ENCODE measurements at regions not wholly inside any gene's neighbourhood (a gene's known extent, or its start where the extent isn't known, plus 50 kb on each side); places are given as distances from the start of the nearest gene placed in this dataset.

DNA sequence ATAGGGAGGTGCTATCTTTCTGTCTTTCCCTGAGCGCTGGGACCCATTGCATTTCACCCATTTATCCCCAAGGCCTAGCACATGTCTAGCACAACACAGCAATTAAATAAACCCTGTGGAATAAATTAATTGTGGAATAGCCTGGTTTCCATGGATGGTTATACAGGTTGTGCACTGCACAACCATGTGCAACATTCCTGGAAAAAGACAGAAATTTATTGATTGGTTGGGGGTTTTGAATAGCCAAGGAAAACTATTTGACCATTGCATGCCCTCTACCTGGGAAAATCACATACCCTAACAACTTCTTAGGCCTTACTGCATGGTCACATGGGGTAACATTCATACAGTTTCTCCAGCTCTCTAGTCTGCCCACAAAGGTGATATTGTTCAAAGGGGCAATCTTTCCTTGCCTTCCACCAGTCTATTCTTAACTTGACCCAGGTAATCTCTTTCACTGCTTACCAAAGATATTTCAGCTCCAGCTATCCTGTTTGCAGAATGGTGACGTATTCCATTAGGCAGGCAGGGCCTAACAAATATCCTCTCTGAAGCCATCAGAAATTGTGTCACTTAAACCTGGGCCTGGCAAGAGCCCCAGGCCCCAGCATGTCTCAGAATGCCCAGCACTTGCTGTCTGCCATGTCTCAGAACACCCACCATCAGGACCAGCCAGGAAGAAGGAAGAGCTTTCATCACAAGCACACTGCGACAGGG is 157.9 kb upstream of the RAB4A start:
- no peak for TF ChIP-seq EP300 (IDR thresholded peaks at IDR 0.05)
- no peak for TF ChIP-seq POLR2A (IDR thresholded peaks at IDR 0.05)
- TF ChIP-seq, protein P1, sequence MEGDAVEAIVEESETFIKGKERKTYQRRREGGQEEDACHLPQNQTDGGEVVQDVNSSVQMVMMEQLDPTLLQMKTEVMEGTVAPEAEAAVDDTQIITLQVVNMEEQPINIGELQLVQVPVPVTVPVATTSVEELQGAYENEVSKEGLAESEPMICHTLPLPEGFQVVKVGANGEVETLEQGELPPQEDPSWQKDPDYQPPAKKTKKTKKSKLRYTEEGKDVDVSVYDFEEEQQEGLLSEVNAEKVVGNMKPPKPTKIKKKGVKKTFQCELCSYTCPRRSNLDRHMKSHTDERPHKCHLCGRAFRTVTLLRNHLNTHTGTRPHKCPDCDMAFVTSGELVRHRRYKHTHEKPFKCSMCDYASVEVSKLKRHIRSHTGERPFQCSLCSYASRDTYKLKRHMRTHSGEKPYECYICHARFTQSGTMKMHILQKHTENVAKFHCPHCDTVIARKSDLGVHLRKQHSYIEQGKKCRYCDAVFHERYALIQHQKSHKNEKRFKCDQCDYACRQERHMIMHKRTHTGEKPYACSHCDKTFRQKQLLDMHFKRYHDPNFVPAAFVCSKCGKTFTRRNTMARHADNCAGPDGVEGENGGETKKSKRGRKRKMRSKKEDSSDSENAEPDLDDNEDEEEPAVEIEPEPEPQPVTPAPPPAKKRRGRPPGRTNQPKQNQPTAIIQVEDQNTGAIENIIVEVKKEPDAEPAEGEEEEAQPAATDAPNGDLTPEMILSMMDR (IDR thresholded peaks at IDR 0.05), result no peak
- no peak for TF ChIP-seq POLR2AphosphoS5 (IDR thresholded peaks at IDR 0.05)
- Histone ChIP-seq H3K27me3 (no peaks in the 10 kb centered on the region), H3K4me1 (peaks cover 0 to 89% (median 68%) of the 10 kb centered on the region in 4 donors), H3K36me3 (no peaks in the 10 kb centered on the region), H3K27ac (peak overlapping the region in 1 of 4 donors; percentile 86), H3K9me3 (no peaks in the 10 kb centered on the region), H3K4me3 (no peak overlapping the region)
- intact Hi-C loops (cut with DNase I), result loop anchor here (5.0 kb wide), 2 partner anchors 111 to 126 kb away; no protein-coding TSS in a partner anchor
- no peak for DNase-seq
- WGBS, 2 donors, result 93 to 97% methylated on average over 3 of the region's 3 CpGs

DNA sequence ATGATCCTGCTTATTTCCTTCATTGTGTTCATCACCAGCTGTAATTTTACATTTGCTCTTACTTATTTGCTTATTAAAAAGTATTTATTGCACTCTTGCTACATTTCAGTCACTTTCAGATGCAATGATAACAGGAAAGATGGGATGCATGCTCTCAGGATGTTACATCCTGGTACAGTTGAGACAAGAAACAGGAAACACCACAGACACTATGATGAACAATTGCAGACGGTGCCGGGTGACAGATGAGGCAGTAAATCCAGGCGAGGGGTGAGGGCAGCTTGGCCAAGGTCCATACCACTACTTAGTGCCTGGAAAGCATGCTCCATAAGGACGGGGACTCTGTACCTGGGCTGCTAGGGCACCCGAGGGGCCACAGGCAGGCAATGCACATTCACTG is 156.6 kb upstream of the RAB4A start:
- Histone ChIP-seq H3K36me3 (no peaks in the 10 kb centered on the region), H3K4me3 (no peak overlapping the region), H3K9me3 (no peaks in the 10 kb centered on the region), H3K27ac (peak overlapping the region in 3 of 4 donors; percentile 59 to 86 (median 80)), H3K4me1 (peaks cover 0 to 86% (median 60%) of the 10 kb centered on the region in 4 donors), H3K27me3 (no peaks in the 10 kb centered on the region)
- DNase-seq, result peak; percentile 89
- WGBS, 2 donors, result 30 to 33% methylated on average over 5 of the region's 5 CpGs
- TF ChIP-seq POLR2AphosphoS5 (IDR thresholded peaks at IDR 0.05) (peak; percentile 86 to 96 (median 94)), EP300 (IDR thresholded peaks at IDR 0.05) (peak; percentile 45 to 92 (median 72)), POLR2A (IDR thresholded peaks at IDR 0.05) (no peak)
- TF ChIP-seq, protein P1 (IDR thresholded peaks at IDR 0.05), result no peak
- intact Hi-C loops (cut with DNase I), result loop anchor here (5.0 kb wide), 2 partner anchors 112 to 127 kb away; no protein-coding TSS in a partner anchor

DNA sequence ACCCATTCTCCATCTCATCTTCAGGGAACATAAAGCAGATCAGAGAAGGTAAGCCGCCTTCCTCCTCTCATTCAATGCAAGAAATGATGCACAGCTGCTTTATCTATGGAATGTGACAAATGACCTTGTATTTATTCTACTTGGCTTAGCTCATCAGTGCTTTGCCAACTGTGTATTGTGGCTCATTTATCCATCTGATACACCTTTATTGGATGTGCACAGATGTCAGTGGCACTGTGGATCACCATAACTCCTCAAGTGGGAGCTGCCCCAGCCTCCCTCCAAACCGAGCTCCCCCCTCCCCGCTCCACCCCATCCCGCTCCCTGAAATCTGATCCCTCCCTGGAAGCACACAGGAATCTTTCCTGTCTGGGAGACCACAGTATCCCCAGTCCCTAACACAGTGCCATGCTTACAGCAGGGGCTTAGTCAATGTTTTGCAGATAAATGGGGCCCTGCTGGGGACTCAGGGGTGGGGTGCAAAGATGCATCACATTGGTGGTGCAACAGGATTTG is 156.0 kb upstream of the RAB4A start:
- Histone ChIP-seq H3K27me3 (no peaks in the 10 kb centered on the region), H3K4me3 (no peak overlapping the region), H3K4me1 (peaks cover 0 to 80% (median 54%) of the 10 kb centered on the region in 4 donors), H3K36me3 (no peaks in the 10 kb centered on the region), H3K9me3 (no peaks in the 10 kb centered on the region), H3K27ac (peak overlapping the region; percentile 59 to 86 (median 83))
- WGBS, 2 donors, result 76 to 80% methylated on average over 4 of the region's 4 CpGs
- DNase-seq, result no peak
- TF ChIP-seq POLR2A (IDR thresholded peaks at IDR 0.05) (no peak), POLR2AphosphoS5 (IDR thresholded peaks at IDR 0.05) (peak in 3 of 4 donors; percentile 2 to 33 (median 30))
- intact Hi-C loops (cut with DNase I), result loop anchor here (5.0 kb wide), 4 partner anchors 112 to 213 kb away; no protein-coding TSS in a partner anchor

DNA sequence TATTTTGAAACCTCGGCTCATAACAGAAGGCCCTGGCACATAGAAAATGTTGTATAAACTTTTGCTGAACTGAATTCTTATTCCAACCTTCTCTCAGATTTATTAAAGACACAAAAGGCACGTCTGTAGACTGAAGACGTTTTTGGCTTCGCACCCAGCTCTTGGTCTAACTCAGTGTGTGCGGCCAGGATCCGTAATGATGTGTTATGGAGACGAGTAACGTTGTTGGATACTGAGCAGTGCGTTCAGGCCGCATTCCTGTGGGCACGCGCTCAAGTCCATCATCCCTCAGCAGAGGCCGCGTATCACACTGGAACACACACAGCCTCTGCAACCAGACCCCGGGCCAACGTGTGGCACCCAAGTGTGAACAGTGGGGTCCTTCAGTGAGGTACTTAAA is 154.8 kb upstream of the RAB4A start:
- H3K36me3 ChIP-seq, result no peaks in the 10 kb centered on the region
- H3K4me1 ChIP-seq, result peaks cover 0 to 79% (median 50%) of the 10 kb centered on the region in 4 donors
- no peaks in the 10 kb centered on the region for H3K27me3 ChIP-seq
- no peak overlapping the region for H3K4me3 ChIP-seq
- peak overlapping the region; percentile 78 to 86 (median 83) for H3K27ac ChIP-seq
- TF ChIP-seq EP300 (IDR thresholded peaks at IDR 0.05) (peak; percentile 71 to 96 (median 88)), POLR2A (IDR thresholded peaks at IDR 0.05) (no peak), POLR2AphosphoS5 (IDR thresholded peaks at IDR 0.05) (peak; percentile 77 to 90 (median 87))
- TF ChIP-seq, protein P1 (IDR thresholded peaks at IDR 0.05), result no peak
- H3K9me3 ChIP-seq, result no peaks in the 10 kb centered on the region
- intact Hi-C loops (cut with DNase I), result loop anchor here (1.0 to 5.0 kb wide), 5 partner anchors 46 to 379 kb away; no protein-coding TSS in a partner anchor
- peak; percentile 98 for DNase-seq
- WGBS, 2 donors, result 89 to 92% methylated on average over 16 of the region's 16 CpGs

DNA sequence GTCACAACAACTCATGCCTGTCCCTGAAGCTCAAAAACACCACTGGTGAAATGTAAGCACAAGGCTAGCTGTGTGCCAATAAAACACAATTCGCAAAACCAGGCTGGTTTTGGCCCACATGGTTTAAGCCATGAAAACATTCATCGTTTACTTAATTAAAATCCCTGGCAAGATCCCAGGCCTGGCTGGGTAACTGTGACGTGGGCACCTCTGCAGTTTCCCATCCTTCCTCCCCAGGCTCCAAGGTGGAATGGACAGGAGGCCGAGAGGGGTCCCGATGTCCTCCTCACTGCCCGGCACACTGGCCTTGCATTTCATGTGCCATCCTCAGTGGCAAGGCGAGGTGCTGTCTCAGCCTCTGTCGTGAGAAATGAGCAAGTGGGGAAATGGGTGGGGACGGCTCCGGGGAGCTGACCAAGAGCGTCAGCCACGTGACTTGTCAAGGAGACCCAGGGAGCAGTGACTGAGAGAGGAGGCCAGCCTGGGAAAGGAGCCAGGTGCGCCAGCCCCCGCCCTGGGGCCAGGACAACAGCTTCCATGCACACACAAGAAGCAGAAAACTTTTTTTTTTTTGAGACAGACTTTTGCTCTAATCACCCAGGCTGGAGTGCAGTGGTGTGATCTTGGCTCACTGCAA is 153.1 kb upstream of the RAB4A start:
- TF ChIP-seq EP300 (IDR thresholded peaks at IDR 0.05) (peak in 2 of 4 donors; percentile 60 to 70), POLR2AphosphoS5 (IDR thresholded peaks at IDR 0.05) (peak in 3 of 4 donors; percentile 7 to 66 (median 62)), POLR2A (IDR thresholded peaks at IDR 0.05) (no peak)
- WGBS, 2 donors, result 35 to 46% methylated on average over 14 of the region's 14 CpGs
- H3K4me1 ChIP-seq, result peaks cover 0 to 79% (median 44%) of the 10 kb centered on the region in 4 donors
- no peaks in the 10 kb centered on the region for H3K27me3 ChIP-seq
- H3K36me3 ChIP-seq, result no peaks in the 10 kb centered on the region
- H3K27ac ChIP-seq, result peak overlapping the region; percentile 78 to 86 (median 83)
- intact Hi-C loops (cut with DNase I), result loop anchor here (2.0 to 5.0 kb wide), 4 partner anchors 110 to 381 kb away; no protein-coding TSS in a partner anchor
- peak; percentile 94 for DNase-seq
- no peaks in the 10 kb centered on the region for H3K9me3 ChIP-seq
- H3K4me3 ChIP-seq, result no peak overlapping the region

Data from sigmoid colon (tissue), 6 donors.